IMR-90 (cell line): ENCODE measurements at regions not wholly inside any gene's neighbourhood (a gene's known extent, or its start where the extent isn't known, plus 50 kb on each side); places are given as distances from the start of the nearest gene placed in this dataset.

Experiments
- CEBPB ChIP-seq: IDR thresholded peaks from 2 replicates; pipeline ENCODE4 v1.6.1; 2012; ENCODE audit warnings: low read depth, low read length, improper control_type of control experiment
- CHD1 ChIP-seq: IDR thresholded peaks from 2 replicates; pipeline ENCODE4 v1.6.1; 2012; ENCODE audit warnings: low read depth, low read length, improper control_type of control experiment
- CTCF ChIP-seq: conservative IDR thresholded peaks from 2 replicates; pipeline ENCODE4 v1.5.1; 2012; ENCODE audit warnings: mild to moderate bottlenecking, low read depth, low read length, improper control_type of control experiment
- MXI1 ChIP-seq: IDR thresholded peaks from 2 replicates; pipeline ENCODE4 v1.6.1; 2012; ENCODE audit warnings: low read depth, mild to moderate bottlenecking, low read length, moderate library complexity, borderline replicate concordance
- POLR2A ChIP-seq: IDR thresholded peaks from 2 replicates; pipeline ENCODE4 v1.6.1; 2012; ENCODE audit warnings: mild to moderate bottlenecking, low read depth, low read length
- SMC3 ChIP-seq: fragments of 150-350 bp; IDR thresholded peaks from 2 replicates; pipeline ENCODE4 v1.6.1; 2016; ENCODE audit warnings: low read depth, mild to moderate bottlenecking, antibody characterized with exemption, low read length, moderate library complexity

- TF ChIP-seq SMC3: no peak
- no peak for TF ChIP-seq POLR2A
- TF ChIP-seq CTCF: no peak
- TF ChIP-seq CEBPB: no peak
- TF ChIP-seq MXI1: no peak
- TF ChIP-seq CHD1: no peak
Measured at GRCh38 chr4:123937581-123937980, 541.0 kb downstream of the SPRY1 start.
